GM19239 (cell line): ENCODE measurements at regions not wholly inside any gene's neighbourhood (a gene's known extent, or its start where the extent isn't known, plus 50 kb on each side); places are given as distances from the start of the nearest gene placed in this dataset.

Experiments
- DNase-seq: peaks from one replicate; pipeline ENCODE4 v3.0.0; 2011; ENCODE audit warnings: low spot score; ENCODE audit not compliant: insufficient read length
- FAIRE-seq: peaks from 2 replicates; lab custom pipeline; 2011; peaks lifted over from hg19 to GRCh38; lab: Jason Lieb, UNC

- DNase-seq (no peak), FAIRE-seq (no peak)
These were observed 63.3 kb upstream of the LRRC3B start for GRCh38 chr3:26559227-26559626.

GRCh38 chr3:26560081-26560480 lies 62.5 kb upstream of the LRRC3B start:
- DNase-seq (no peak), FAIRE-seq (no peak)

- no peak for FAIRE-seq
- DNase-seq = no peak
These were observed 60.4 kb upstream of the LRRC3B start for GRCh38 chr3:26562021-26562768.
